ENCODE measurements at regions not wholly inside any gene's neighbourhood (a gene's known extent, or its start where the extent isn't known, plus 50 kb on each side); places are given as distances from the start of the nearest gene placed in this dataset.
"Not testable (repeated sequence)": the region's sequence is repeated elsewhere in the genome, so short reads cannot be mapped to it uniquely, and the experiment has no call there.

DNA sequence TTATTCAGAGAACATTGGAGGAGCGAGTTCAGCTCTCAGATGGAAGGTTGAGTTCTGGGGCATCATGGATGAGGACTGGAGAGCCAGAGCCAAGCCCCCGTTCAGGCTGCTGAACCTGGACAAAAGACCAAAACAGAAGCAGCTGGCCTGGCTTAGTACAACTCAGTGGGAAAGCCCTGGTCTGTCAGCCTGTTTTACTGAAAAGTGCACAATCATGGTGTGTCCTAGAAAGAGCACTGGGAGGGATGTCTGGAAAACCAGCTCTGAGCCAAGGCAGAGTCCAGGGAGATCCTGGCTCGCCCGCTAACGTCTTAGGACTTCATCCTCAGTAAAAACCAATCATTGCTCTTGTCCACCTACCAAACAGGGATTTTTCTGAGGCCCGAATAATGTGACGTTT lies 129.7 kb upstream of the MTLN start:
- TF ChIP-seq, protein P1, sequence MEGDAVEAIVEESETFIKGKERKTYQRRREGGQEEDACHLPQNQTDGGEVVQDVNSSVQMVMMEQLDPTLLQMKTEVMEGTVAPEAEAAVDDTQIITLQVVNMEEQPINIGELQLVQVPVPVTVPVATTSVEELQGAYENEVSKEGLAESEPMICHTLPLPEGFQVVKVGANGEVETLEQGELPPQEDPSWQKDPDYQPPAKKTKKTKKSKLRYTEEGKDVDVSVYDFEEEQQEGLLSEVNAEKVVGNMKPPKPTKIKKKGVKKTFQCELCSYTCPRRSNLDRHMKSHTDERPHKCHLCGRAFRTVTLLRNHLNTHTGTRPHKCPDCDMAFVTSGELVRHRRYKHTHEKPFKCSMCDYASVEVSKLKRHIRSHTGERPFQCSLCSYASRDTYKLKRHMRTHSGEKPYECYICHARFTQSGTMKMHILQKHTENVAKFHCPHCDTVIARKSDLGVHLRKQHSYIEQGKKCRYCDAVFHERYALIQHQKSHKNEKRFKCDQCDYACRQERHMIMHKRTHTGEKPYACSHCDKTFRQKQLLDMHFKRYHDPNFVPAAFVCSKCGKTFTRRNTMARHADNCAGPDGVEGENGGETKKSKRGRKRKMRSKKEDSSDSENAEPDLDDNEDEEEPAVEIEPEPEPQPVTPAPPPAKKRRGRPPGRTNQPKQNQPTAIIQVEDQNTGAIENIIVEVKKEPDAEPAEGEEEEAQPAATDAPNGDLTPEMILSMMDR (IDR thresholded peaks at IDR 0.05; ENCODE audit: insufficient read depth, low read depth, low read length) = not testable (repeated sequence)
- not testable (repeated sequence) for TF ChIP-seq EZH2 (IDR thresholded peaks at IDR 0.05; ENCODE audit: insufficient read depth, low read length)
